ENCODE measurements at regions not wholly inside any gene's neighbourhood (a gene's known extent, or its start where the extent isn't known, plus 50 kb on each side); places are given as distances from the start of the nearest gene placed in this dataset.

DNA sequence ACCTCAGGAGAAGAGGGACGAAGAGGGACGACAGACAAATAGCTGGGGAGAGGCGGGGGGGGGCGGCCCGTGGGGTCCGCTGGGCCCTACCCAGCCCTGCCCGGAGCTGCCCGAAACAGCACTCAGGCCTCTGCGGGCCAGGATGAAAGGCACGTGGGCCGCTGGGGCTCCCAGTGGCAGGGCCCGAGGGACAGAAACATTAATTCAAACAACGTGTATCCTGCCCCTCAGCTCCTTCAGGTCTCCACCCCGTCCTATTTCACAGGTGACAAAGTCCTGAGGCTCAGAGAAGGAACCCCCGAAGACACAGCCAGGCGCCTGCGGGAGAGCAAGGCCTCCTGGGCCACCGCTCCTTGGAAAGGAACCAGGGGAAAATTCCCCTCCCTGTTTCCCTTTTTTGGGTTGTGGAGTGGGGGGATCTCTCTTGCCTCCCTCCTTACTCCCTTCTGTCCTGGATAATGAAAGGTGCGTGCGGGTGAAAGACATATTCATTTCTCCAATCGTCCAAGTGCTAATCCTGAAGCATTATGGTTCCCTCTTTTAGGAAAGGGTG, 93.3 kb downstream of the RNASET2 start:
- no peak for TF ChIP-seq EP300 (IDR thresholded peaks at IDR 0.05)
- TF ChIP-seq POLR2A (IDR thresholded peaks at IDR 0.05): no peak
- TF ChIP-seq POLR2AphosphoS5 (IDR thresholded peaks at IDR 0.05): no peak

Data from upper lobe of left lung (tissue), 4 donors.